ENCODE measurements at regions not wholly inside any gene's neighbourhood (a gene's known extent, or its start where the extent isn't known, plus 50 kb on each side); places are given as distances from the start of the nearest gene placed in this dataset.

DNA sequence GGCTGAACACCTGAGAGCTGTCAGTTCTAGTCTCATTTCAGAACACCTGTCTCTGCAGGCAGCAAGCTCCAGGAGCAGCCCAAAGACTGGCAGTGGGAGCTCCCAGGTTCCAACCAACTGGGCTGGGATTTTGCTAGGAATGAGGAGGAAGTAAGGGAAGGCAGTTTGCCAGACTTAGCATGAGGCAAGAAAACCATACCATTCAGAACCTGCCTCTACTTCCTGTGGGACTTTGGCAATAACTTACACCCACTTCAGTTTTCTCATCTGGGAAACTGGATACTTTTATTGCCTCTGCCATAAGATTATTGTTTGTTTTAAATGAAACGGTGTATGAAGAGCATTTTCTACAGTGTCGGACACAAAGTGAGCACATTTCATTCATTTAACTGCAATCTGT lies 363.7 kb upstream of the ISX start:
- Histone ChIP-seq H4K20me1 (replicated peaks; ENCODE audit: control insufficient read depth, extremely low read depth, insufficient read depth, low read length) (no peaks in the 10 kb centered on the region), H3K27me3 (ENCODE audit: control insufficient read depth in 2 of 2, insufficient read depth in 2 of 2, low read length in 2 of 2) (no peaks in the 10 kb centered on the region), H3K79me2 (ENCODE audit: control insufficient read depth, insufficient read depth, low read length) (no peaks in the 10 kb centered on the region), H3K4me1 (ENCODE audit: control insufficient read depth, extremely low read depth, insufficient read depth, low read length) (no peaks in the 10 kb centered on the region), H3K27ac (ENCODE audit: insufficient read depth, low read depth, low read length) (no peak overlapping the region), H3K9ac (replicated peaks; ENCODE audit: extremely low read depth, insufficient read depth, low read length) (no peak overlapping the region), H3K36me3 (ENCODE audit: control insufficient read depth in 2 of 2, extremely low read depth in 1 of 2, insufficient read depth in 2 of 2, low read length in 2 of 2) (no peaks in the 10 kb centered on the region), H3K4me3 (replicated peaks in 1 of 3; ENCODE audit: insufficient read depth in 1 of 3, low read depth in 1 of 3, low read length in 3 of 3) (no peak overlapping the region), H3K9me1 (replicated peaks; ENCODE audit: control insufficient read depth, extremely low read depth, insufficient read depth, low read length) (no peaks in the 10 kb centered on the region), H3K4me2 (ENCODE audit: insufficient read depth, low read length) (no peak overlapping the region), H3K9me3 (replicated peaks; ENCODE audit: control insufficient read depth, insufficient read depth, low read length) (peaks cover 11% of the 10 kb centered on the region), H2AFZ (ENCODE audit: low read depth, low read length) (no peak overlapping the region)
- dilution Hi-C loops (cut with MboI; ENCODE audit: extremely low pct_ligation_motif_present, low sequenced_read_pairs), result no loop called here
- TF ChIP-seq POLR2A (IDR thresholded peaks at IDR 0.05; ENCODE audit: low read depth, low read length), result no peak
- TF ChIP-seq GATA2 (IDR thresholded peaks at IDR 0.05; ENCODE audit: insufficient read depth, insufficient read length, low read depth, low read length), result no peak
- no peak for TF ChIP-seq FOS (IDR thresholded peaks at IDR 0.05; ENCODE audit: borderline replicate concordance, insufficient read depth, low read length)
- TF ChIP-seq, protein P1, sequence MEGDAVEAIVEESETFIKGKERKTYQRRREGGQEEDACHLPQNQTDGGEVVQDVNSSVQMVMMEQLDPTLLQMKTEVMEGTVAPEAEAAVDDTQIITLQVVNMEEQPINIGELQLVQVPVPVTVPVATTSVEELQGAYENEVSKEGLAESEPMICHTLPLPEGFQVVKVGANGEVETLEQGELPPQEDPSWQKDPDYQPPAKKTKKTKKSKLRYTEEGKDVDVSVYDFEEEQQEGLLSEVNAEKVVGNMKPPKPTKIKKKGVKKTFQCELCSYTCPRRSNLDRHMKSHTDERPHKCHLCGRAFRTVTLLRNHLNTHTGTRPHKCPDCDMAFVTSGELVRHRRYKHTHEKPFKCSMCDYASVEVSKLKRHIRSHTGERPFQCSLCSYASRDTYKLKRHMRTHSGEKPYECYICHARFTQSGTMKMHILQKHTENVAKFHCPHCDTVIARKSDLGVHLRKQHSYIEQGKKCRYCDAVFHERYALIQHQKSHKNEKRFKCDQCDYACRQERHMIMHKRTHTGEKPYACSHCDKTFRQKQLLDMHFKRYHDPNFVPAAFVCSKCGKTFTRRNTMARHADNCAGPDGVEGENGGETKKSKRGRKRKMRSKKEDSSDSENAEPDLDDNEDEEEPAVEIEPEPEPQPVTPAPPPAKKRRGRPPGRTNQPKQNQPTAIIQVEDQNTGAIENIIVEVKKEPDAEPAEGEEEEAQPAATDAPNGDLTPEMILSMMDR (IDR thresholded peaks at IDR 0.05; ENCODE audit: extremely low read depth in 1 of 2, insufficient read depth in 1 of 2, low read depth in 1 of 2, low read length in 2 of 2), result no peak
- TF ChIP-seq JUN (IDR thresholded peaks at IDR 0.05; ENCODE audit: borderline replicate concordance, insufficient read depth, insufficient read length, low read depth), result no peak
- TF ChIP-seq POLR2AphosphoS5 (IDR thresholded peaks at IDR 0.05; ENCODE audit: insufficient read depth, low read depth, low read length), result no peak
- no peak for TF ChIP-seq MYC (IDR thresholded peaks at IDR 0.05; ENCODE audit: low read depth, low read length)
- TF ChIP-seq MAX (IDR thresholded peaks at IDR 0.05; ENCODE audit: insufficient read depth, insufficient read length), result no peak
- TF ChIP-seq EZH2 (IDR thresholded peaks at IDR 0.05; ENCODE audit: borderline replicate concordance, low read depth, low read length, severe bottlenecking), result no peak
- CTCF ChIA-PET, result no interaction called here
- DNase-seq (ENCODE audit: low read depth, low spot score) (no peak), FAIRE-seq (no peak)
- intact Hi-C loops (cut with micrococcal nuclease), result no loop called here
- no TSS peak for BruUV-seq (replicated peaks)
- POLR2A ChIA-PET, result no interaction called here

All from endothelial cell of umbilical vein (primary cell).